SK-MEL-5 (cell line): ENCODE measurements at regions not wholly inside any gene's neighbourhood (a gene's known extent, or its start where the extent isn't known, plus 50 kb on each side); places are given as distances from the start of the nearest gene placed in this dataset.
A peak's percentile ranks its signal among the peaks of the same experiment; 100 is the strongest.

Experiments
- DNase-seq: peaks from one replicate; pipeline ENCODE4 v3.0.0-alpha.2; 2016; ENCODE audit warnings: low read depth, low spot score
- in situ Hi-C: cut with HindIII; loops from 2 replicates; pipeline ENCODE4 v1.10.0; 2016; ENCODE audit warnings: low sequenced_read_pairs, high pct_unique_total_duplicates, low pct_unique_long_range_greater_than_20kb

- DNase-seq: no peak
- in situ Hi-C loops: no loop called here
These were observed 123.1 kb upstream of the GPM6A start for GRCh38 chr4:175935016-175935661.

GRCh38 chr4:175944126-175944910 lies 121.3 kb upstream of the WDR17 start:
- in situ Hi-C loops: no loop called here
- no peak for DNase-seq

GRCh38 chr4:175946472-175947116 lies 119.0 kb upstream of the WDR17 start:
- in situ Hi-C loops: no loop called here

GRCh38 chr4:175947117-175947722 lies 118.4 kb upstream of the WDR17 start:
- in situ Hi-C loops: no loop called here
- peak; percentile 55 for DNase-seq

More at GRCh38 chr4:175946472-175947116, 119.0 kb upstream of the WDR17 start:
- no peak for DNase-seq

GRCh38 chr4:175951794-175952193 lies 113.8 kb upstream of the WDR17 start:
- no peak for DNase-seq

GRCh38 chr4:175953116-175953515 lies 112.5 kb upstream of the WDR17 start:
- no peak for DNase-seq
- in situ Hi-C loops: no loop called here

More at GRCh38 chr4:175951794-175952193, 113.8 kb upstream of the WDR17 start:
- in situ Hi-C loops: no loop called here

- peak; percentile 57 for DNase-seq
- in situ Hi-C loops: no loop called here
These were observed 111.6 kb upstream of the WDR17 start for GRCh38 chr4:175953960-175954521.

- in situ Hi-C loops: no loop called here
- no peak for DNase-seq
These were observed 111.0 kb upstream of the WDR17 start for GRCh38 chr4:175954685-175955084.

GRCh38 chr4:175961604-175962003 lies 104.0 kb upstream of the WDR17 start:
- DNase-seq: no peak
- in situ Hi-C loops: no loop called here

- in situ Hi-C loops: no loop called here
- no peak for DNase-seq
These were observed 95.6 kb upstream of the WDR17 start for GRCh38 chr4:175970072-175970471.

- in situ Hi-C loops: no loop called here
- no peak for DNase-seq
These were observed 94.9 kb upstream of the WDR17 start for GRCh38 chr4:175970724-175971123.

- in situ Hi-C loops: no loop called here
- peak; percentile 54 for DNase-seq
These were observed 94.1 kb upstream of the WDR17 start for GRCh38 chr4:175971388-175972179.

GRCh38 chr4:175973027-175973923 lies 92.4 kb upstream of the WDR17 start:
- in situ Hi-C loops: no loop called here
- DNase-seq: no peak

GRCh38 chr4:175983636-175984035 lies 82.0 kb upstream of the WDR17 start:
- no peak for DNase-seq
- in situ Hi-C loops: no loop called here

GRCh38 chr4:175986668-175987067 lies 79.0 kb upstream of the WDR17 start:
- in situ Hi-C loops: no loop called here
- no peak for DNase-seq

GRCh38 chr4:175988511-175988910 lies 77.1 kb upstream of the WDR17 start:
- DNase-seq: no peak
- in situ Hi-C loops: no loop called here
